ENCODE measurements at regions not wholly inside any gene's neighbourhood (a gene's known extent, or its start where the extent isn't known, plus 50 kb on each side); places are given as distances from the start of the nearest gene placed in this dataset.

GRCh38 chr13:85314686-85315085 lies 484.5 kb downstream of the SLITRK6 start:
- TF ChIP-seq, protein P1, sequence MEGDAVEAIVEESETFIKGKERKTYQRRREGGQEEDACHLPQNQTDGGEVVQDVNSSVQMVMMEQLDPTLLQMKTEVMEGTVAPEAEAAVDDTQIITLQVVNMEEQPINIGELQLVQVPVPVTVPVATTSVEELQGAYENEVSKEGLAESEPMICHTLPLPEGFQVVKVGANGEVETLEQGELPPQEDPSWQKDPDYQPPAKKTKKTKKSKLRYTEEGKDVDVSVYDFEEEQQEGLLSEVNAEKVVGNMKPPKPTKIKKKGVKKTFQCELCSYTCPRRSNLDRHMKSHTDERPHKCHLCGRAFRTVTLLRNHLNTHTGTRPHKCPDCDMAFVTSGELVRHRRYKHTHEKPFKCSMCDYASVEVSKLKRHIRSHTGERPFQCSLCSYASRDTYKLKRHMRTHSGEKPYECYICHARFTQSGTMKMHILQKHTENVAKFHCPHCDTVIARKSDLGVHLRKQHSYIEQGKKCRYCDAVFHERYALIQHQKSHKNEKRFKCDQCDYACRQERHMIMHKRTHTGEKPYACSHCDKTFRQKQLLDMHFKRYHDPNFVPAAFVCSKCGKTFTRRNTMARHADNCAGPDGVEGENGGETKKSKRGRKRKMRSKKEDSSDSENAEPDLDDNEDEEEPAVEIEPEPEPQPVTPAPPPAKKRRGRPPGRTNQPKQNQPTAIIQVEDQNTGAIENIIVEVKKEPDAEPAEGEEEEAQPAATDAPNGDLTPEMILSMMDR (conservative IDR thresholded peaks at IDR 0.05): no peak
- no peak for TF ChIP-seq ZFX (IDR thresholded peaks at IDR 0.05)
